ENCODE measurements at regions not wholly inside any gene's neighbourhood (a gene's known extent, or its start where the extent isn't known, plus 50 kb on each side); places are given as distances from the start of the nearest gene placed in this dataset.

- no peak for TF ChIP-seq CTCF (IDR thresholded peaks at IDR 0.05; ENCODE audit: low read depth, low read length)
- no peak overlapping the region for H3K4me3 ChIP-seq (replicated peaks in 1 of 2; ENCODE audit: low read depth in 2 of 2, low read length in 2 of 2)
- no peak for DNase-seq (ENCODE audit: low read depth in 2 of 2)
Measured at GRCh38 chr21:16073586-16073985, 343.8 kb downstream of the USP25 start.

- H3K4me3 ChIP-seq (replicated peaks in 1 of 2; ENCODE audit: low read depth in 2 of 2, low read length in 2 of 2) = no peak overlapping the region
- TF ChIP-seq CTCF (IDR thresholded peaks at IDR 0.05; ENCODE audit: low read depth, low read length) = no peak
- no peak for DNase-seq (ENCODE audit: low read depth in 2 of 2)
Measured at GRCh38 chr21:16074950-16075489, 345.2 kb downstream of the USP25 start.

- no peak overlapping the region for H3K4me3 ChIP-seq (replicated peaks in 1 of 2; ENCODE audit: low read depth in 2 of 2, low read length in 2 of 2)
- TF ChIP-seq CTCF (IDR thresholded peaks at IDR 0.05; ENCODE audit: low read depth, low read length) = no peak
- no peak for DNase-seq (ENCODE audit: low read depth in 2 of 2)
Measured at GRCh38 chr21:16075649-16076282, 346.0 kb downstream of the USP25 start.

GRCh38 chr21:16076465-16076864 is 346.7 kb downstream of the USP25 start:
- H3K4me3 ChIP-seq (replicated peaks in 1 of 2; ENCODE audit: low read depth in 2 of 2, low read length in 2 of 2) = no peak overlapping the region
- no peak for DNase-seq (ENCODE audit: low read depth in 2 of 2)
- TF ChIP-seq CTCF (IDR thresholded peaks at IDR 0.05; ENCODE audit: low read depth, low read length) = no peak

GRCh38 chr21:16078382-16078781 is 348.6 kb downstream of the USP25 start:
- no peak for TF ChIP-seq CTCF (IDR thresholded peaks at IDR 0.05; ENCODE audit: low read depth, low read length)
- no peak overlapping the region for H3K4me3 ChIP-seq (replicated peaks in 1 of 2; ENCODE audit: low read depth in 2 of 2, low read length in 2 of 2)
- DNase-seq (ENCODE audit: low read depth in 2 of 2) = no peak

GRCh38 chr21:16079830-16080229 is 350.0 kb downstream of the USP25 start:
- H3K4me3 ChIP-seq (replicated peaks in 1 of 2; ENCODE audit: low read depth in 2 of 2, low read length in 2 of 2) = no peak overlapping the region
- peak; percentile 14 to 78 for DNase-seq (ENCODE audit: low read depth in 2 of 2)
- TF ChIP-seq CTCF (IDR thresholded peaks at IDR 0.05; ENCODE audit: low read depth, low read length) = no peak

- TF ChIP-seq CTCF (IDR thresholded peaks at IDR 0.05; ENCODE audit: low read depth, low read length) = no peak
- no peak overlapping the region for H3K4me3 ChIP-seq (replicated peaks in 1 of 2; ENCODE audit: low read depth in 2 of 2, low read length in 2 of 2)
- DNase-seq (ENCODE audit: low read depth in 2 of 2) = no peak
Measured at GRCh38 chr21:16081304-16081703, 351.5 kb downstream of the USP25 start.
